HepG2 (cell line): ENCODE measurements at regions not wholly inside any gene's neighbourhood (a gene's known extent, or its start where the extent isn't known, plus 50 kb on each side); places are given as distances from the start of the nearest gene placed in this dataset.

ENCODE experiments used
- ATF7 ChIP-seq, 2 experiments: fragments of 450-650 bp in 1 of 2; sonication (generic) in 1 of 2; formaldehyde crosslinking in 1 of 2; IDR thresholded peaks; 2 replicates each; pipeline versions ENCODE4 v1.4.0 to v1.6.1; 2016 to 2020; ENCODE audit warnings: antibody characterized with exemption in 1 of 2, mild to moderate bottlenecking in 1 of 2, missing genetic modification reagents in 1 of 2
- EEA1 ChIP-seq: sonication (generic); formaldehyde crosslinking; IDR thresholded peaks from 2 replicates; pipeline ENCODE4 v1.5.1; 2020; ENCODE audit warnings: mild to moderate bottlenecking, missing genetic modification reagents, borderline replicate concordance
- EHMT2 ChIP-seq: fragments of 200-600 bp; sonication (generic); IDR thresholded peaks from 2 replicates; pipeline ENCODE4 v1.7.0; 2017; ENCODE audit warnings: antibody characterized with exemption, low read depth, low read length, borderline replicate concordance
- ELF3 ChIP-seq: IDR thresholded peaks from 2 replicates; pipeline ENCODE4 v1.6.1; 2016; ENCODE audit warnings: missing genetic modification reagents, missing compliant biosample characterization
- FOSL2 ChIP-seq: sonication (generic); formaldehyde crosslinking; IDR thresholded peaks from 2 replicates; pipeline ENCODE4 v1.4.0; 2020; ENCODE audit warnings: missing genetic modification reagents
- NFE2 ChIP-seq: sonication (generic); formaldehyde crosslinking; IDR thresholded peaks from 2 replicates; pipeline ENCODE4 v1.4.0; 2020; ENCODE audit warnings: missing genetic modification reagents
- NFYC ChIP-seq: IDR thresholded peaks from 2 replicates; pipeline ENCODE4 v1.6.1; 2016; ENCODE audit warnings: missing genetic modification reagents, missing compliant biosample characterization
- NR2F1 ChIP-seq, 2 experiments: fragments of 450-650 bp in 1 of 2; formaldehyde crosslinking in 1 of 2; IDR thresholded peaks; 2 replicates each; pipeline versions ENCODE4 v1.5.0 to v1.6.1; 2016 to 2020; ENCODE audit warnings: mild to moderate bottlenecking in 1 of 2, missing compliant biosample characterization in 1 of 2, missing genetic modification reagents in 1 of 2, moderate library complexity in 1 of 2
- RCOR2 ChIP-seq: IDR thresholded peaks from 2 replicates; pipeline ENCODE4 v1.6.1; 2016; ENCODE audit warnings: missing biosample characterization, missing genetic modification reagents
- RXRB ChIP-seq: IDR thresholded peaks from 2 replicates; pipeline ENCODE4 v1.6.1; 2016; ENCODE audit warnings: borderline replicate concordance, missing genetic modification reagents, missing compliant biosample characterization
- TAF1 ChIP-seq: sonication (generic); formaldehyde crosslinking; IDR thresholded peaks from 2 replicates; pipeline ENCODE4 v1.4.0; 2020; ENCODE audit warnings: missing genetic modification reagents
- TBL1XR1 ChIP-seq: fragments of 150-350 bp; IDR thresholded peaks from 2 replicates; pipeline ENCODE4 v1.6.1; 2014; ENCODE audit warnings: borderline replicate concordance, low read length; ENCODE audit not compliant: partially characterized antibody
- ZNF713 ChIP-seq: sonication (generic); formaldehyde crosslinking; IDR thresholded peaks from 2 replicates; pipeline ENCODE4 v1.4.0; 2020; ENCODE audit warnings: mild to moderate bottlenecking, missing genetic modification reagents
- TF ChIP-seq, protein P1 (sequence below): sonication (generic); formaldehyde crosslinking; IDR thresholded peaks from 2 replicates; pipeline ENCODE4 v1.4.0; 2020; ENCODE audit warnings: mild to moderate bottlenecking, missing genetic modification reagents
- TF ChIP-seq, protein P2 (sequence below): sonication (generic); formaldehyde crosslinking; IDR thresholded peaks from 2 replicates; pipeline ENCODE4 v1.4.0; 2020; ENCODE audit warnings: missing genetic modification reagents, borderline replicate concordance
- TF ChIP-seq, protein P3 (sequence below): sonication (generic); formaldehyde crosslinking; IDR thresholded peaks from 2 replicates; pipeline ENCODE4 v1.4.0; 2020; ENCODE audit warnings: missing genetic modification reagents, borderline replicate concordance
- TF ChIP-seq, protein P4 (sequence below): sonication (generic); formaldehyde crosslinking; IDR thresholded peaks from 2 replicates; pipeline ENCODE4 v1.8.0; 2022; ENCODE audit warnings: missing genetic modification reagents, low read depth, mild to moderate bottlenecking, borderline replicate concordance
- TF ChIP-seq, protein P5 (sequence below): IDR thresholded peaks from 2 replicates; pipeline ENCODE4 v1.6.1; 2016; ENCODE audit warnings: low read depth

DNA sequence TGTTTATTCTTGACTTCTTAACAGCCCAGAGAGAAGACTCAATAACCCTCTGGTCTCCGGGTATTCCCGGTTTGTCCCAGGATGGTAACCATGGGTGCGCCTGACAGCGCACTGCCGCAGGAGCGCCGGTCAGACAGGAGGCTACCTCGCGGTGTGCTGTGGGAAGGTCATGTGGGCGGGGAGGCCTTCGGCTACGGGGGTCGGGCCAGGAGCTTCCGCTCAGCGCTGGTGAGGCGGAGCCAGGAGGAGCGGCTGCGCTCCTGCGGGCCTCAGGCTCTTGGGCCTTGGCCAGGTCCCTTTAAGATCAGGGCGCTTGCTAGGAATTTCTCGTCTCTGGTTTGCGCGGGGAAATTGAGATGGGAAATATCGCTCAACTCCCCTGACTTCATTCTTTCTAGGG is 182.3 kb upstream of the NDN start (continued):
- TF ChIP-seq ATF7 (IDR thresholded peaks at IDR 0.05) (no peak), ATF7 (CRISPR knock-in tag; IDR thresholded peaks at IDR 0.05) (no peak), ZNF713 (CRISPR knock-in tag) (no peak), NFYC (no peak), TBL1XR1 (peak; percentile 12), RXRB (CRISPR knock-in tag) (no peak), RCOR2 (CRISPR knock-in tag) (no peak), NR2F1 (CRISPR knock-in tag; IDR thresholded peaks at IDR 0.05) (no peak), TAF1 (CRISPR knock-in tag) (no peak), EHMT2 (no peak), NFE2 (CRISPR knock-in tag) (no peak), FOSL2 (CRISPR knock-in tag) (no peak), ELF3 (CRISPR knock-in tag) (no peak), EEA1 (CRISPR knock-in tag) (no peak)
- TF ChIP-seq, protein P1, sequence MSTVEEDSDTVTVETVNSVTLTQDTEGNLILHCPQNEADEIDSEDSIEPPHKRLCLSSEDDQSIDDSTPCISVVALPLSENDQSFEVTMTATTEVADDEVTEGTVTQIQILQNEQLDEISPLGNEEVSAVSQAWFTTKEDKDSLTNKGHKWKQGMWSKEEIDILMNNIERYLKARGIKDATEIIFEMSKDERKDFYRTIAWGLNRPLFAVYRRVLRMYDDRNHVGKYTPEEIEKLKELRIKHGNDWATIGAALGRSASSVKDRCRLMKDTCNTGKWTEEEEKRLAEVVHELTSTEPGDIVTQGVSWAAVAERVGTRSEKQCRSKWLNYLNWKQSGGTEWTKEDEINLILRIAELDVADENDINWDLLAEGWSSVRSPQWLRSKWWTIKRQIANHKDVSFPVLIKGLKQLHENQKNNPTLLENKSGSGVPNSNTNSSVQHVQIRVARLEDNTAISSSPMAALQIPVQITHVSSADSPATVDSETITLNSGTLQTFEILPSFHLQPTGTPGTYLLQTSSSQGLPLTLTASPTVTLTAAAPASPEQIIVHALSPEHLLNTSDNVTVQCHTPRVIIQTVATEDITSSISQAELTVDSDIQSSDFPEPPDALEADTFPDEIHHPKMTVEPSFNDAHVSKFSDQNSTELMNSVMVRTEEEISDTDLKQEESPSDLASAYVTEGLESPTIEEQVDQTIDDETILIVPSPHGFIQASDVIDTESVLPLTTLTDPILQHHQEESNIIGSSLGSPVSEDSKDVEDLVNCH (CRISPR knock-in tag): no peak
- TF ChIP-seq, protein P2, sequence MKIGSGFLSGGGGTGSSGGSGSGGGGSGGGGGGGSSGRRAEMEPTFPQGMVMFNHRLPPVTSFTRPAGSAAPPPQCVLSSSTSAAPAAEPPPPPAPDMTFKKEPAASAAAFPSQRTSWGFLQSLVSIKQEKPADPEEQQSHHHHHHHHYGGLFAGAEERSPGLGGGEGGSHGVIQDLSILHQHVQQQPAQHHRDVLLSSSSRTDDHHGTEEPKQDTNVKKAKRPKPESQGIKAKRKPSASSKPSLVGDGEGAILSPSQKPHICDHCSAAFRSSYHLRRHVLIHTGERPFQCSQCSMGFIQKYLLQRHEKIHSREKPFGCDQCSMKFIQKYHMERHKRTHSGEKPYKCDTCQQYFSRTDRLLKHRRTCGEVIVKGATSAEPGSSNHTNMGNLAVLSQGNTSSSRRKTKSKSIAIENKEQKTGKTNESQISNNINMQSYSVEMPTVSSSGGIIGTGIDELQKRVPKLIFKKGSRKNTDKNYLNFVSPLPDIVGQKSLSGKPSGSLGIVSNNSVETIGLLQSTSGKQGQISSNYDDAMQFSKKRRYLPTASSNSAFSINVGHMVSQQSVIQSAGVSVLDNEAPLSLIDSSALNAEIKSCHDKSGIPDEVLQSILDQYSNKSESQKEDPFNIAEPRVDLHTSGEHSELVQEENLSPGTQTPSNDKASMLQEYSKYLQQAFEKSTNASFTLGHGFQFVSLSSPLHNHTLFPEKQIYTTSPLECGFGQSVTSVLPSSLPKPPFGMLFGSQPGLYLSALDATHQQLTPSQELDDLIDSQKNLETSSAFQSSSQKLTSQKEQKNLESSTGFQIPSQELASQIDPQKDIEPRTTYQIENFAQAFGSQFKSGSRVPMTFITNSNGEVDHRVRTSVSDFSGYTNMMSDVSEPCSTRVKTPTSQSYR (CRISPR knock-in tag): no peak
- TF ChIP-seq, protein P3, sequence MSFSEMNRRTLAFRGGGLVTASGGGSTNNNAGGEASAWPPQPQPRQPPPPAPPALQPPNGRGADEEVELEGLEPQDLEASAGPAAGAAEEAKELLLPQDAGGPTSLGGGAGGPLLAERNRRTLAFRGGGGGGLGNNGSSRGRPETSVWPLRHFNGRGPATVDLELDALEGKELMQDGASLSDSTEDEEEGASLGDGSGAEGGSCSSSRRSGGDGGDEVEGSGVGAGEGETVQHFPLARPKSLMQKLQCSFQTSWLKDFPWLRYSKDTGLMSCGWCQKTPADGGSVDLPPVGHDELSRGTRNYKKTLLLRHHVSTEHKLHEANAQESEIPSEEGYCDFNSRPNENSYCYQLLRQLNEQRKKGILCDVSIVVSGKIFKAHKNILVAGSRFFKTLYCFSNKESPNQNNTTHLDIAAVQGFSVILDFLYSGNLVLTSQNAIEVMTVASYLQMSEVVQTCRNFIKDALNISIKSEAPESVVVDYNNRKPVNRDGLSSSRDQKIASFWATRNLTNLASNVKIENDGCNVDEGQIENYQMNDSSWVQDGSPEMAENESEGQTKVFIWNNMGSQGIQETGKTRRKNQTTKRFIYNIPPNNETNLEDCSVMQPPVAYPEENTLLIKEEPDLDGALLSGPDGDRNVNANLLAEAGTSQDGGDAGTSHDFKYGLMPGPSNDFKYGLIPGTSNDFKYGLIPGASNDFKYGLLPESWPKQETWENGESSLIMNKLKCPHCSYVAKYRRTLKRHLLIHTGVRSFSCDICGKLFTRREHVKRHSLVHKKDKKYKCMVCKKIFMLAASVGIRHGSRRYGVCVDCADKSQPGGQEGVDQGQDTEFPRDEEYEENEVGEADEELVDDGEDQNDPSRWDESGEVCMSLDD: no peak
- TF ChIP-seq, protein P4, sequence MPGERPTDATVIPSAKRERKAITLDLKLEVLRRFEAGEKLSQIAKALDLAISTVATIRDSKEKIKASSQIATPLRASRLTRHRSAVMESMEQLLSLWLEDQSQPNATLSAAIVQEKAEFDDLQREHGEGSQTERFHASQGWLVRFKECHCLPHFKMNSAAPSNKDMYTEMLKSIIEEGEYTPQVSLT (CRISPR knock-in tag): no peak
- TF ChIP-seq, protein P5, sequence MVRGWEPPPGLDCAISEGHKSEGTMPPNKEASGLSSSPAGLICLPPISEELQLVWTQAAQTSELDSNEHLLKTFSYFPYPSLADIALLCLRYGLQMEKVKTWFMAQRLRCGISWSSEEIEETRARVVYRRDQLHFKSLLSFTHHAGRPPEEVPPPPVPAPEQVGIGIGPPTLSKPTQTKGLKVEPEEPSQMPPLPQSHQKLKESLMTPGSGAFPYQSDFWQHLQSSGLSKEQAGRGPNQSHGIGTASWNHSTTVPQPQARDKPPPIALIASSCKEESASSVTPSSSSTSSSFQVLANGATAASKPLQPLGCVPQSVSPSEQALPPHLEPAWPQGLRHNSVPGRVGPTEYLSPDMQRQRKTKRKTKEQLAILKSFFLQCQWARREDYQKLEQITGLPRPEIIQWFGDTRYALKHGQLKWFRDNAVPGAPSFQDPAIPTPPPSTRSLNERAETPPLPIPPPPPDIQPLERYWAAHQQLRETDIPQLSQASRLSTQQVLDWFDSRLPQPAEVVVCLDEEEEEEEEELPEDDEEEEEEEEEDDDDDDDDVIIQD: peak; percentile 72; the same call in 1 of the 2 replicates
